Activated CD4-positive, alpha-beta memory T cell treated with anti-CD3 and anti-CD28 coated beads, Interleukin-2, amount 10 ng/mL, durations not matched to agents 7 days and 5 days (primary cell): ENCODE measurements at regions not wholly inside any gene's neighbourhood (a gene's known extent, or its start where the extent isn't known, plus 50 kb on each side); places are given as distances from the start of the nearest gene placed in this dataset.
"Not testable (repeated sequence)": the region's sequence is repeated elsewhere in the genome, so short reads cannot be mapped to it uniquely, and the experiment has no call there.

ENCODE experiments used
- CTCF ChIA-PET: fragments of 350-600 bp; sonication (Branson Sonifier 250); formaldehyde crosslinking; loops from one replicate; lab custom pipeline; 2021; ENCODE audit warnings: antibody characterized with exemption, inconsistent platforms; lab: Charles Lee
- POLR2A ChIA-PET: fragments of 350-600 bp; sonication (Branson Sonifier 250); formaldehyde crosslinking; loops from one replicate; lab custom pipeline; 2021; ENCODE audit warnings: antibody characterized with exemption; lab: Charles Lee
- DNase-seq: peaks from one replicate; pipeline ENCODE4 v3.0.0-alpha.2; 2020
- H3K27ac Mint-ChIP-seq: one replicate; pipeline ENCODE4 v1.8.0; 2021; ENCODE audit warnings: mild to moderate bottlenecking, mixed read lengths
- H3K27me3 Mint-ChIP-seq: one replicate; pipeline ENCODE4 v1.8.0; 2021; ENCODE audit warnings: mixed read lengths
- H3K36me3 Mint-ChIP-seq: one replicate; pipeline ENCODE4 v1.8.0; 2021; ENCODE audit warnings: low read depth, mixed read lengths
- H3K4me1 Mint-ChIP-seq: one replicate; pipeline ENCODE4 v1.8.0; 2021; ENCODE audit warnings: mixed read lengths
- H3K4me3 Mint-ChIP-seq: one replicate; pipeline ENCODE4 v1.8.0; 2021; ENCODE audit warnings: mild to moderate bottlenecking, mixed read lengths
- H3K9me3 Mint-ChIP-seq: one replicate; pipeline ENCODE4 v1.8.0; 2021; ENCODE audit warnings: mixed read lengths

GRCh38 chr1:219415433-219415832 lies 197.5 kb downstream of the ZC3H11B start:
- ChIA-PET POLR2A (no interaction called here), CTCF (no interaction called here)
- Mint-ChIP-seq H3K27me3 (no peaks in the 10 kb centered on the region), H3K36me3 (no peaks in the 10 kb centered on the region), H3K27ac (no peak overlapping the region), H3K9me3 (no peaks in the 10 kb centered on the region), H3K4me3 (no peak overlapping the region), H3K4me1 (no peaks in the 10 kb centered on the region)
- DNase-seq: no peak

GRCh38 chr1:219414250-219414649 lies 198.7 kb downstream of the ZC3H11B start:
- Mint-ChIP-seq H3K9me3 (no peaks in the 10 kb centered on the region), H3K27me3 (no peaks in the 10 kb centered on the region), H3K27ac (no peak overlapping the region), H3K4me3 (no peak overlapping the region), H3K4me1 (no peaks in the 10 kb centered on the region), H3K36me3 (no peaks in the 10 kb centered on the region)
- CTCF ChIA-PET: no interaction called here
- no peak for DNase-seq
- POLR2A ChIA-PET: no interaction called here

DNA sequence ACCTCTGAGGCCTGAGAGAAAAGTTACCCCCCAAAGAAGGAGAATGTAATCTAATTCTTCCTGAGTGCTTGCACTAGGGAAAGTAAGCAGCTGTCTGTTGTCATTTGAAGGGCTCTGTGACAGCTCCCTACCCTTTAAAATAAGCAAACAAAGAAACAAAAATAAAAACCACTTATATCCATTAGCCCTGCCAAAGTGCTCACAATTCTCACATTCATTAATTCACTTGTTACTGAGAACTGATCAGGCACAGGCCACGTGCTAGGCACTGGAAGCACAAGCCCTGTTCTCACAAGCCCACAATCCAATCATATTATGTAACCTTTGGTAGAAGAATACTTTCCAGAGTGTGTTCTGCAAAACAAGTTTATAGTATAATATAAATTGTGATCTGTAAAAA lies 199.4 kb downstream of the ZC3H11B start:
- DNase-seq: no peak
- POLR2A ChIA-PET: no interaction called here
- no peaks in the 10 kb centered on the region for H3K27me3 Mint-ChIP-seq
- no peak overlapping the region for H3K4me3 Mint-ChIP-seq
- no peak overlapping the region for H3K27ac Mint-ChIP-seq
- H3K4me1 Mint-ChIP-seq: no peaks in the 10 kb centered on the region
- H3K9me3 Mint-ChIP-seq: no peaks in the 10 kb centered on the region
- H3K36me3 Mint-ChIP-seq: no peaks in the 10 kb centered on the region
- CTCF ChIA-PET: interaction anchor here (0.8 kb wide), 1 partner anchor 37 kb away, joined by 3 read pairs; no protein-coding TSS in a partner anchor

DNA sequence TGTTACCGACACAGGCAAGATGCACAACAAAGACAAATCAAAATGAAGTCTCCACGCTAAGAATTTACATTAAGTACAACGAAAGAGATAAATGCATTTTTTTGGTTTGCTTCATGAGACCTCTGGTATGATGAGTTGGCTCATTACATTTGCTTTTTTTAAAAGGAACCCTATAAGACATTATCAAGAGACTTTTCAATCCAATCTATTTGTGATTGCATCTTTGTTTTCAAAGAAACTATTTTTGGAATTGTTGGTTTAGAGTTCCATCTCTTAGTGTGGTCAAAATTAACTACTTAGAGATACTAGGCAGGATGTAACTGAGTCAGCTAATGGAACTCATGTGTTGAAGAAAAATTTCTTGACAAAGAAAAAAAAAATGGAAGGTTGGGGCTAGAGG lies 200.1 kb downstream of the ZC3H11B start:
- DNase-seq: no peak
- H3K27ac Mint-ChIP-seq: no peak overlapping the region
- no peaks in the 10 kb centered on the region for H3K9me3 Mint-ChIP-seq
- no peak overlapping the region for H3K4me3 Mint-ChIP-seq
- H3K36me3 Mint-ChIP-seq: no peaks in the 10 kb centered on the region
- POLR2A ChIA-PET: no interaction called here
- CTCF ChIA-PET: interaction anchor here (0.6 to 0.8 kb wide), 2 partner anchors 36 to 80 kb away, joined by 3 to 5 read pairs; no protein-coding TSS in a partner anchor
- H3K27me3 Mint-ChIP-seq: no peaks in the 10 kb centered on the region
- no peaks in the 10 kb centered on the region for H3K4me1 Mint-ChIP-seq

- H3K9me3 Mint-ChIP-seq, H3K36me3 Mint-ChIP-seq, H3K27me3 Mint-ChIP-seq, POLR2A ChIA-PET, DNase-seq, CTCF ChIA-PET, H3K4me3 Mint-ChIP-seq, H3K4me1 Mint-ChIP-seq, H3K27ac Mint-ChIP-seq: not testable (repeated sequence)
Observed at GRCh38 chr1:219410721-219411120, 202.2 kb downstream of the ZC3H11B start.

DNA sequence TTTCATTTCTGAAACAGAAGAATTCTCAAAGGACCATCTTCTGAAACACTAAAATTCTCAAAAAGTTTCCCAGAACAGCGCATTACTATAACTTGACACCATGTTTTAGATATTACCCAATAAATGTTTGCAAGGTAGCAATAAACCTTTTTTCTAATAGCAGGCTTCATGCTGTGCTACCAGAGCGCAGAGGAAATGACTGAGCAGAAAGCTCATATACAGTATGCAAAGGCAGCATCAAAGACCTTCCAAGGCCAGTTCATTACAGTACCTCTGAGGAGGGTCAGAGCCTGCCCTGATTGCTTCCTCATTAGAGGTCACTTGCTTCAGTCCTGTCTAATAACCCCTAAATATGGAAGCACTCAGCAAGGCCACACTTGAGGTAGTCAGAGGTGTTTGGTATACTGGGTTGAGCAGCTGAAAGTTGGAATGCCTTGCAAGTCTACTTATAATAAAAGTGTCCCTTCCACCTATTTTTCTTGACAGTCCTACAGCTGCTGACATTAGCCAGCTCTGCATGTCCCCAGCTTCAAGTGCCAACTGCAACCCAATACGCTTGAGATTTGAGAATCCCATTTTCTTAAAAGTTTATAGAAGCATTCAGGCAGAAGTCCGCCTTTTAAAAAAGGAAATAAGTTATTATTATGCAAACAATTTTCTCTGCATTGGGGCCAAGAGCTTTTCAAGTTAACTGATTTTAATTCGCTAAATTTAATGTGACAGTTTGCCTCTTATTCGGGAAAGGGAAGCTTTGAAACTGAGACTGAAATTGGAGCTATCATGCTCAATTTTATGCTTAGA lies 207.2 kb downstream of the ZC3H11B start:
- ChIA-PET CTCF (interaction anchor here (1.1 kb wide), 2 partner anchors 11 to 24 kb away, joined by 3 read pairs; no protein-coding TSS in a partner anchor), POLR2A (no interaction called here)
- Mint-ChIP-seq H3K27me3 (no peaks in the 10 kb centered on the region), H3K4me3 (no peak overlapping the region), H3K4me1 (no peaks in the 10 kb centered on the region), H3K36me3 (no peaks in the 10 kb centered on the region), H3K27ac (no peak overlapping the region), H3K9me3 (no peaks in the 10 kb centered on the region)
- DNase-seq: no peak

DNA sequence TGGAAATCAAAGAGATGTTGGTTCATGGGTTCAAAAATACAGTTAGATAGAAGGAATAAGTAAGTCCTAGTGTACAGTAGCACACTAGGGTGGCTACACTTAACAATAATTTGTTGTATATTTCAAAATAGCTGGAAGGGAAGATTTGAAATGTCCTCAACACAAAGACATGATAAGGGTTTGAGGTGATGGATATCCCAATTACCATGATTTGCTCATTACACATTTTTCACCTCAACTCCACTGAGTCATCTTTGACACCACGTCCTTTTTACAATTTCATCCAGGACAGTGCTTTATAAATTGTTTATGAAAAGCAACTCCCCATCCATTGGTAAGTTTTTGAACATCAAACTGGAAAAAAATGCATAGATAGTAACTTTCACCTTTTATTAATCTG lies 208.3 kb downstream of the ZC3H11B start:
- H3K36me3 Mint-ChIP-seq: no peaks in the 10 kb centered on the region
- ChIA-PET CTCF (no interaction called here), POLR2A (no interaction called here)
- no peak for DNase-seq
- H3K4me3 Mint-ChIP-seq: no peak overlapping the region
- H3K27ac Mint-ChIP-seq: no peak overlapping the region
- H3K9me3 Mint-ChIP-seq: no peaks in the 10 kb centered on the region
- H3K4me1 Mint-ChIP-seq: no peaks in the 10 kb centered on the region
- H3K27me3 Mint-ChIP-seq: no peaks in the 10 kb centered on the region

- POLR2A ChIA-PET: no interaction called here
Observed at GRCh38 chr1:219402925-219403324, 210.0 kb downstream of the ZC3H11B start.

DNA sequence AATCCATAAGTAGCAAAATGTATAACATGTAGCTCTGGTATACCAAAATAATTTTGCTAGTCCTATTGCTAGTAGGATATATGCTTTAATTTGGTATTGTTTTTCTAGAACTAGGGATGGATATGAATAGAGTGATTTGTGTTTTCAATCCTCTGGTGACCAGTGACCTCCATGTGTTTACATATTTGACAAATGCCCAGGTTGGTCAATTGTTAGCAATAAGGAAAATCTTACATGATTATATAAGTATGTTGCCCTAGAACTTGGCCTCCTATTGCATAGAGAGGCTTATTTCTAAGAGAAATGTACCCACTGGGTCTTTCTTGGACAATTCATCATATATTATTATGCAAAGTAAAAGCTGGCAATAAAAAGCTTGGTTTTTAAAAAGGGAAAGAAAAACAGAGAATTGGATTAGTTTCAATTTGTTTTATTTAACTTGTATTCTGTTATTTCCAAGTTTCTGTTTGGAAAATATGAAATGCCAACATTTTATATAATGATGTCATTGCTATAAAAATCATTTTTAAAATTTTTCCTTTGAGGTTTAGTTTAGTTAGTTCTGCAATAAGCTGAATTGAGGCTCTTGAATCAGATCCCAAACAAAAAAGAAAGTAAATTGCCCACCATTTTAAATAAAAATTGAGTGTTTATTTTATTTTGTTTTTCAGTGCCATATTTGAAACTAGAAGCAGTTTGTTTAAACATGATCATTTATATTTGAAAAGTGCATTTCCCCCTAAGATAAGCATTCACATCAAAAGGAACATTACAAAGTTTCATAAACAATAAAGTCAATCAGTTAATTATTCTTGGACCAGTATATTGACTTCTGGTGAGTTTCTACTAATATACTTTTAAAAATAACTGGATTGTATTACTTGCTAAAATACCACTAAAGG lies 210.9 kb downstream of the ZC3H11B start:
- H3K27me3 Mint-ChIP-seq: no peaks in the 10 kb centered on the region
- CTCF ChIA-PET: interaction anchor here (0.6 kb wide), 1 partner anchor 83 kb away, joined by 3 read pairs; no protein-coding TSS in a partner anchor
- no peaks in the 10 kb centered on the region for H3K4me1 Mint-ChIP-seq
- POLR2A ChIA-PET: no interaction called here
- no peak overlapping the region for H3K4me3 Mint-ChIP-seq
- DNase-seq: no peak
- peaks cover 10% of the 10 kb centered on the region for H3K9me3 Mint-ChIP-seq
- H3K36me3 Mint-ChIP-seq: no peaks in the 10 kb centered on the region
- H3K27ac Mint-ChIP-seq: no peak overlapping the region

More at GRCh38 chr1:219402925-219403324, 210.0 kb downstream of the ZC3H11B start:
- Mint-ChIP-seq H3K4me1 (no peaks in the 10 kb centered on the region), H3K27ac (no peak overlapping the region), H3K27me3 (no peaks in the 10 kb centered on the region), H3K4me3 (no peak overlapping the region), H3K9me3 (peaks cover 8% of the 10 kb centered on the region), H3K36me3 (no peaks in the 10 kb centered on the region)
- DNase-seq: no peak
- CTCF ChIA-PET: interaction anchor here (0.6 kb wide), 1 partner anchor 82 kb away, joined by 3 read pairs; no protein-coding TSS in a partner anchor

DNA sequence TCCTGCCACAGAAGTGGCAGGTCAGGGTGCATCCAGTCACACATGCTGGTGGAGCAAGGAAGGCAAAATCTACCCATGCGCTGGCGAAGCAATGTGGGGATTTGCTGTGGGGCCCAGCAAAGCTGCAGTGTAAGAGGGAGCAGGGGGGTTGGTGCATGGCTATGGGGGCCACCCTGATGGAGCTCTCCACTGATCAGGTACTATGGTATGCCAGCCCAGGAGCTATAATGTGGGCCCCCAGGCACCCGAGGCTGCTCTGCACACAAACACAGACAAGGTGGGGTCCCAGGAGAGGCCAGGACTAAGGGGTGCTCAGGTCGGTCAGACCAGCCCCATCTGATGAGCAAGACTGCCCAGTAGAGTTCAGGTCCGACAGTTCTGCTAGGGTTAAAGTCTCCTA lies 213.5 kb downstream of the ZC3H11B start:
- peaks cover 21% of the 10 kb centered on the region for H3K9me3 Mint-ChIP-seq
- H3K4me1 Mint-ChIP-seq: no peaks in the 10 kb centered on the region
- DNase-seq: no peak
- H3K36me3 Mint-ChIP-seq: no peaks in the 10 kb centered on the region
- ChIA-PET CTCF (no interaction called here), POLR2A (no interaction called here)
- no peaks in the 10 kb centered on the region for H3K27me3 Mint-ChIP-seq
- no peak overlapping the region for H3K4me3 Mint-ChIP-seq
- no peak overlapping the region for H3K27ac Mint-ChIP-seq

- no peak overlapping the region for H3K27ac Mint-ChIP-seq
- no peak overlapping the region for H3K4me3 Mint-ChIP-seq
- no peaks in the 10 kb centered on the region for H3K4me1 Mint-ChIP-seq
- CTCF ChIA-PET: no interaction called here
- DNase-seq: no peak
- H3K36me3 Mint-ChIP-seq: no peaks in the 10 kb centered on the region
- H3K9me3 Mint-ChIP-seq: peaks cover 21% of the 10 kb centered on the region
- H3K27me3 Mint-ChIP-seq: no peaks in the 10 kb centered on the region
- POLR2A ChIA-PET: no interaction called here
Observed at GRCh38 chr1:219398815-219399396, 214.0 kb downstream of the ZC3H11B start.

DNA sequence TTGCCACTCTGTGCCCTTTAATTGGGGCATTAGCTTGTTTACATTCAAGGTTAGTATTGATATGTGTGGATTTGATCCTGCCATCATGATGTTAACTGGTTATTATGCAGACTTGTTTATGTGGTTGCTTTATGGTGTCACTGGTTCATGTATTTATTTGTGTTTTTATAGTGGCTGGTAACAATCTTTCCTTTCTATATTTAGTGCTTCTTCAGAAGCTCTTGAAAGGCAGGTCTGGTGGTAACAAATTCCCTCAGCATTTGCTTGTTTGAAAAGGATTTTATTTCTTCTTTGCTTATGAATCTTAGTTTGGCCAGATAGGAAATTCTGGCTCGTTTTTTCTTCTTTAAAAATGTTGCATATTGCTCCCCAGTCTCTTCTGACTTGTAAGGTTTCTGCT lies 215.4 kb downstream of the ZC3H11B start:
- H3K36me3 Mint-ChIP-seq: no peaks in the 10 kb centered on the region
- H3K27ac Mint-ChIP-seq: no peak overlapping the region
- H3K4me1 Mint-ChIP-seq: no peaks in the 10 kb centered on the region
- CTCF ChIA-PET: no interaction called here
- no peak for DNase-seq
- no peaks in the 10 kb centered on the region for H3K27me3 Mint-ChIP-seq
- H3K9me3 Mint-ChIP-seq: peaks cover 21% of the 10 kb centered on the region
- POLR2A ChIA-PET: no interaction called here
- no peak overlapping the region for H3K4me3 Mint-ChIP-seq

DNA sequence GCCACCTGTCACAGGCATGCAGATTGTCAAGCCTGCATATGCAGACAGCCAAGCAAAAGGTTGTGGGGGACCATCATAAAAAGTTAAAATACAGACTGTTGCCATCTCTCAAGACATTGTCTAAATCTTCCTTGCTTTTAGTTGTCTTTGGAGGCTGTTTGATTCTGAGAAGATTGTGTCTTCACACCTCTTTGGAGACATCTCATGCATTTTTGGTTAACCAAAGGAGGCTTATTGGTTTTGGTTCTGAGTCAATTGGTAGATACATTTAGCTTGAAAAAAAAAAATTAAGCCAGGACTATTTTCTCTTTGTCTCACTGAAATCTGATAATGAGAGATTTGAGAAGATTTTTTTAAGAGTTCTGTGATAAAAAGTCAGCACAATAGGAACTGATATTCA lies 217.6 kb downstream of the LYPLAL1 start:
- Mint-ChIP-seq H3K4me3 (no peak overlapping the region), H3K27me3 (peaks cover 6% of the 10 kb centered on the region), H3K27ac (no peak overlapping the region), H3K4me1 (peaks cover 6% of the 10 kb centered on the region), H3K9me3 (peaks cover 5% of the 10 kb centered on the region), H3K36me3 (no peaks in the 10 kb centered on the region)
- CTCF ChIA-PET: no interaction called here
- DNase-seq: no peak
- POLR2A ChIA-PET: no interaction called here
